ENCODE measurements at regions not wholly inside any gene's neighbourhood (a gene's known extent, or its start where the extent isn't known, plus 50 kb on each side); places are given as distances from the start of the nearest gene placed in this dataset.

- intact Hi-C loops (cut with DNase I): no loop called here
- no peak overlapping the region for H3K27ac ChIP-seq
- DNase-seq (ENCODE audit: low spot score in 2 of 2): no peak
- no peak overlapping the region for H3K4me3 ChIP-seq
- H3K27me3 ChIP-seq: no peaks in the 10 kb centered on the region
- H3K4me1 ChIP-seq: no peaks in the 10 kb centered on the region
- TF ChIP-seq CTCF (IDR thresholded peaks at IDR 0.05): no peak
- H3K9me3 ChIP-seq: no peaks in the 10 kb centered on the region
- no peaks in the 10 kb centered on the region for H3K36me3 ChIP-seq
Observed at GRCh38 chr4:176013476-176014247, 52.0 kb upstream of the WDR17 start.

GRCh38 chr4:176014583-176015108 lies 51.0 kb upstream of the WDR17 start:
- H3K4me1 ChIP-seq: no peaks in the 10 kb centered on the region
- H3K27me3 ChIP-seq: no peaks in the 10 kb centered on the region
- TF ChIP-seq CTCF (IDR thresholded peaks at IDR 0.05): no peak
- H3K4me3 ChIP-seq: no peak overlapping the region
- H3K36me3 ChIP-seq: no peaks in the 10 kb centered on the region
- H3K27ac ChIP-seq: no peak overlapping the region
- intact Hi-C loops (cut with DNase I): no loop called here
- H3K9me3 ChIP-seq: no peaks in the 10 kb centered on the region
- no peak for DNase-seq (ENCODE audit: low spot score in 2 of 2)
